K562 (cell line): ENCODE measurements at regions not wholly inside any gene's neighbourhood (a gene's known extent, or its start where the extent isn't known, plus 50 kb on each side); places are given as distances from the start of the nearest gene placed in this dataset.

ENCODE experiments used
- ATAC-seq: fragments of 200-7000 bp; cut with Tn5 transposase; 3 replicates; pipeline ENCODE4 v1.9.1; 2020; ENCODE audit warnings: moderate library complexity
- BruUV-seq: library from RNA; stranded (reverse); fragments of 400-500 nt; replicated peaks from 2 replicates; lab custom pipeline; 2021; lab: Mats Ljungman, UMichigan
- CTCF ChIA-PET: fragments of 300-600 bp; formaldehyde crosslinking; extraction: SDS; loops from one replicate; lab custom pipeline; 2021; ENCODE audit warnings: low intra/inter-chr PET ratio; lab: Yijun Ruan, JAX
- POLR2A ChIA-PET: fragments of 300-600, 350-650 bp; sonication (Branson Sonifier 250); formaldehyde crosslinking; extraction: SDS; loops from one replicate; lab custom pipeline; 2021; ENCODE audit warnings: antibody characterized with exemption, inconsistent platforms; lab: Yijun Ruan, JAX
- DNase-seq, 4 experiments: peaks; one replicate each; pipeline versions ENCODE4 v3.0.0 to v3.0.0-alpha.2; 2011 to 2018; ENCODE audit warnings: low spot score in 3 of 4, mixed read lengths in 3 of 4; ENCODE audit errors: extremely low read depth in 1 of 4
- FAIRE-seq: peaks from 2 replicates; lab custom pipeline; 2011; peaks lifted over from hg19 to GRCh38; lab: Jason Lieb, UNC
- H2AFZ ChIP-seq: 2 replicates; pipeline ENCODE4 v1.6.0; 2011; ENCODE audit warnings: low read depth, low read length, control low read depth, inconsistent platforms
- H3K27ac ChIP-seq: fragments of 200-600 bp; 3 replicates; pipeline ENCODE4 v1.8.0; 2011; ENCODE audit warnings: low read depth, mild to moderate bottlenecking, control low read depth, inconsistent platforms, low read length, moderate library complexity, mixed read lengths; ENCODE audit errors: extremely low read depth
- H3K27me3 ChIP-seq, 2 experiments: fragments of 300-600 bp in 1 of 2; 2 replicates in 1 of 2; 3 replicates in 1 of 2; pipeline versions ENCODE4 v1.6.0 to v1.8.0; 2011; ENCODE audit warnings: inconsistent platforms in 2 of 2, low read length in 2 of 2, mild to moderate bottlenecking in 1 of 2, mixed read lengths in 1 of 2, moderate library complexity in 1 of 2; ENCODE audit not compliant: control insufficient read depth in 2 of 2, insufficient read depth in 2 of 2
- H3K36me3 ChIP-seq: fragments of 300-600 bp; 3 replicates; pipeline ENCODE4 v1.8.0; 2011; ENCODE audit warnings: mild to moderate bottlenecking, low read length, inconsistent platforms; ENCODE audit not compliant: control insufficient read depth, insufficient read depth
- H3K4me1 ChIP-seq, 2 experiments: fragments of 200-600 bp in 1 of 2; replicated peaks in 1 of 2; 2 replicates in 1 of 2; 3 replicates in 1 of 2; pipeline versions ENCODE4 v1.5.1 to v1.8.0; 2011; ENCODE audit warnings: inconsistent platforms in 2 of 2, low read length in 2 of 2, mild to moderate bottlenecking in 1 of 2, mixed read lengths in 1 of 2, moderate library complexity in 1 of 2; ENCODE audit not compliant: control insufficient read depth in 2 of 2, insufficient read depth in 2 of 2
- H3K4me2 ChIP-seq: 2 replicates; pipeline ENCODE4 v1.6.1; 2011; ENCODE audit warnings: low read length, control low read depth, inconsistent platforms, mixed read lengths; ENCODE audit not compliant: insufficient read depth
- H3K4me3 ChIP-seq: fragments of 200-600 bp; sonication (generic), shearing (Covaris generic); 2 replicates; pipeline ENCODE4 v1.5.1; 2016; ENCODE audit warnings: control low read depth, inconsistent platforms
- H3K79me2 ChIP-seq: fragments of 200-600 bp; 3 replicates; pipeline ENCODE4 v1.8.0; 2011; ENCODE audit warnings: low read length, inconsistent platforms; ENCODE audit not compliant: control insufficient read depth, insufficient read depth
- H3K9ac ChIP-seq, 2 experiments: 2 replicates each; pipeline versions ENCODE4 v1.6.0 to v1.6.1; 2011; ENCODE audit warnings: low read depth in 2 of 2, low read length in 2 of 2, control low read depth in 1 of 2, inconsistent platforms in 1 of 2, mild to moderate bottlenecking in 1 of 2, mixed read lengths in 1 of 2; ENCODE audit not compliant: insufficient read depth in 1 of 2
- H3K9me1 ChIP-seq: one replicate; pipeline ENCODE4 v1.6.0; 2011; ENCODE audit warnings: inconsistent platforms, mild to moderate bottlenecking, low read length, moderate library complexity; ENCODE audit not compliant: control insufficient read depth, insufficient read depth
- H3K9me3 ChIP-seq: replicated peaks from 2 replicates; pipeline ENCODE4 v1.5.1; 2011; ENCODE audit warnings: low read depth, low read length, inconsistent platforms; ENCODE audit not compliant: control insufficient read depth, insufficient read depth
- H4K20me1 ChIP-seq: replicated peaks from 2 replicates; pipeline ENCODE4 v1.6.1; 2011; ENCODE audit warnings: low read length, inconsistent platforms, mixed read lengths; ENCODE audit not compliant: control insufficient read depth, insufficient read depth
- KDM2B ChIP-seq: fragments of 250-450 bp; sonication (Bioruptor Pico); IDR thresholded peaks from 2 replicates; pipeline ENCODE4 v1.8.0; 2021; ENCODE audit warnings: mild to moderate bottlenecking, moderate library complexity
- ZNF165 ChIP-seq: fragments of 250-450 bp; sonication (Bioruptor Pico); IDR thresholded peaks from 2 replicates; pipeline ENCODE4 v1.4.0; 2020; ENCODE audit warnings: borderline replicate concordance
- WGBS: fragments of 100-300 bp; shearing (Covaris generic); methylation state at CpG from one replicate; pipeline ENCODE4 v1.1.6; 2016; ENCODE audit warnings: low coverage, mixed read lengths; ENCODE audit not compliant: insufficient coverage; ENCODE audit errors: missing lambda C conversion rate; 5-methylcytosine and 5-hydroxymethylcytosine counted together
- in situ Hi-C: fragments of 300-500 bp; cut with MboI; formaldehyde crosslinking; loops from 4 replicates; pipeline ENCODE4 v1.15.0; 2018; ENCODE audit warnings: inconsistent platforms, mixed read lengths
- intact Hi-C: fragments of 100-400 bp; cut with micrococcal nuclease; formaldehyde crosslinking; loops from 2 replicates; pipeline ENCODE4 v1.14.2; 2022
- TF ChIP-seq, protein P1 (sequence below): sonication (generic); formaldehyde crosslinking; IDR thresholded peaks from 2 replicates; pipeline ENCODE4 v1.8.1; 2023; ENCODE audit warnings: mild to moderate bottlenecking, missing genetic modification reagents

- CTCF ChIA-PET, result no interaction called here
Measured at GRCh38 chr2:19543663-19544383, 185.4 kb upstream of the OSR1 start.

More at GRCh38 chr2:19543663-19544383, 185.4 kb upstream of the OSR1 start:
- POLR2A ChIA-PET, result no interaction called here
- no TSS peak for BruUV-seq
- no peaks in the 10 kb centered on the region for H3K36me3 ChIP-seq
- no peaks in the 10 kb centered on the region for H3K9me3 ChIP-seq
- no peaks in the 10 kb centered on the region for H3K79me2 ChIP-seq
- H3K27me3 ChIP-seq, result no peaks in the 10 kb centered on the region
- no peak for ATAC-seq
- in situ Hi-C loops (no loop called here), intact Hi-C loops (no loop called here)
- H4K20me1 ChIP-seq, result no peaks in the 10 kb centered on the region
- H3K4me3 ChIP-seq, result no peak overlapping the region
- H2AFZ ChIP-seq, result no peak overlapping the region
- 0% methylated on average over 2 of the region's 2 CpGs for WGBS
- H3K9me1 ChIP-seq, result no peaks in the 10 kb centered on the region
- no peak overlapping the region for H3K27ac ChIP-seq
- no peak overlapping the region for H3K9ac ChIP-seq
- H3K4me2 ChIP-seq, result no peak overlapping the region
- DNase-seq, result no peak
- no peaks in the 10 kb centered on the region for H3K4me1 ChIP-seq
- no peak for TF ChIP-seq KDM2B (CRISPR knock-in tag)
- TF ChIP-seq ZNF165 (CRISPR knock-in tag), result no peak
- TF ChIP-seq, protein P1, sequence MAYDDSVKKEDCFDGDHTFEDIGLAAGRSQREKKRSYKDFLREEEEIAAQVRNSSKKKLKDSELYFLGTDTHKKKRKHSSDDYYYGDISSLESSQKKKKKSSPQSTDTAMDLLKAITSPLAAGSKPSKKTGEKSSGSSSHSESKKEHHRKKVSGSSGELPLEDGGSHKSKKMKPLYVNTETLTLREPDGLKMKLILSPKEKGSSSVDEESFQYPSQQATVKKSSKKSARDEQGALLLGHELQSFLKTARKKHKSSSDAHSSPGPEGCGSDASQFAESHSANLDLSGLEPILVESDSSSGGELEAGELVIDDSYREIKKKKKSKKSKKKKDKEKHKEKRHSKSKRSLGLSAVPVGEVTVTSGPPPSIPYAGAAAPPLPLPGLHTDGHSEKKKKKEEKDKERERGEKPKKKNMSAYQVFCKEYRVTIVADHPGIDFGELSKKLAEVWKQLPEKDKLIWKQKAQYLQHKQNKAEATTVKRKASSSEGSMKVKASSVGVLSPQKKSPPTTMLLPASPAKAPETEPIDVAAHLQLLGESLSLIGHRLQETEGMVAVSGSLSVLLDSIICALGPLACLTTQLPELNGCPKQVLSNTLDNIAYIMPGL (CRISPR knock-in tag), result no peak
- TF ChIP-seq, all 486 proteins: peak for 0
- no peak for FAIRE-seq
